NB4 (cell line): ENCODE measurements at regions not wholly inside any gene's neighbourhood (a gene's known extent, or its start where the extent isn't known, plus 50 kb on each side); places are given as distances from the start of the nearest gene placed in this dataset.

ENCODE experiments used
- DNase-seq: peaks from one replicate; pipeline ENCODE4 v3.0.0; 2010; ENCODE audit warnings: low read depth
- H3K4me3 ChIP-seq: one replicate; pipeline ENCODE4 v1.5.1; 2011; ENCODE audit warnings: mild to moderate bottlenecking, low read depth, low read length, moderate library complexity
- CTCF ChIP-seq: IDR thresholded peaks from one replicate; pipeline ENCODE4 v1.5.1; 2012; ENCODE audit warnings: low read depth, low read length
- MAX ChIP-seq: IDR thresholded peaks from 2 replicates; pipeline ENCODE4 v1.6.1; 2011; ENCODE audit warnings: low read depth, low read length
- MYC ChIP-seq: IDR thresholded peaks from 2 replicates; pipeline ENCODE4 v1.6.1; 2011; ENCODE audit warnings: low read depth, low read length
- POLR2A ChIP-seq: IDR thresholded peaks from 2 replicates; pipeline ENCODE4 v1.6.1; 2011; ENCODE audit warnings: mild to moderate bottlenecking; ENCODE audit not compliant: insufficient read length; ENCODE audit errors: extremely low read depth

GRCh38 chr3:23648326-23648995 lies 157.3 kb upstream of the UBE2E1 start:
- no peak for DNase-seq

DNA sequence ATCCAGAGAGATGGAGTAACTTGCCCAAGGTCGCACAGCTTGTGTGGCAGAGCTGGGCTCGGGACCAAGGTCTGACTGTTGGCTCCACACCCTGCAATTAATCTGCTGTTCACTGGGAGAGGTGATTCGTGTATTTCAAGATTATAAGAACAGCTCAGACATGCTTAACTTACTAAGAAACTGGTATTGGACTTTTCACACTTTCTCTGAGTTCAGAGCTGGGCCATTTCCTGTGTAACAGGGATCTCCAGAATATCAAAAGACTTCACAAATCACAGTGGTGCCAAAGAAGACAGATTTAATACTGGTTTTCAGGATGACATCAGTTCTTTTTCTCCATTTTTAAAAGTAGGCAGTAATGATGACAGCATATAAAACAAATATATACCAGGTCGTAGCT lies 156.8 kb upstream of the UBE2E1 start:
- no peak for DNase-seq
- TF ChIP-seq MAX (no peak), POLR2A (no peak), CTCF (no peak), MYC (no peak)
- H3K4me3 ChIP-seq = no peak overlapping the region

More at GRCh38 chr3:23648326-23648995, 157.3 kb upstream of the UBE2E1 start:
- H3K4me3 ChIP-seq = no peak overlapping the region
- TF ChIP-seq CTCF (no peak), MYC (no peak), MAX (no peak), POLR2A (no peak)

- H3K4me3 ChIP-seq = no peak overlapping the region
- TF ChIP-seq MYC = no peak
- TF ChIP-seq MAX = no peak
- no peak for TF ChIP-seq CTCF
- TF ChIP-seq POLR2A = no peak
- no peak for DNase-seq
Measured at GRCh38 chr3:23649448-23649847, 156.3 kb upstream of the UBE2E1 start.

DNA sequence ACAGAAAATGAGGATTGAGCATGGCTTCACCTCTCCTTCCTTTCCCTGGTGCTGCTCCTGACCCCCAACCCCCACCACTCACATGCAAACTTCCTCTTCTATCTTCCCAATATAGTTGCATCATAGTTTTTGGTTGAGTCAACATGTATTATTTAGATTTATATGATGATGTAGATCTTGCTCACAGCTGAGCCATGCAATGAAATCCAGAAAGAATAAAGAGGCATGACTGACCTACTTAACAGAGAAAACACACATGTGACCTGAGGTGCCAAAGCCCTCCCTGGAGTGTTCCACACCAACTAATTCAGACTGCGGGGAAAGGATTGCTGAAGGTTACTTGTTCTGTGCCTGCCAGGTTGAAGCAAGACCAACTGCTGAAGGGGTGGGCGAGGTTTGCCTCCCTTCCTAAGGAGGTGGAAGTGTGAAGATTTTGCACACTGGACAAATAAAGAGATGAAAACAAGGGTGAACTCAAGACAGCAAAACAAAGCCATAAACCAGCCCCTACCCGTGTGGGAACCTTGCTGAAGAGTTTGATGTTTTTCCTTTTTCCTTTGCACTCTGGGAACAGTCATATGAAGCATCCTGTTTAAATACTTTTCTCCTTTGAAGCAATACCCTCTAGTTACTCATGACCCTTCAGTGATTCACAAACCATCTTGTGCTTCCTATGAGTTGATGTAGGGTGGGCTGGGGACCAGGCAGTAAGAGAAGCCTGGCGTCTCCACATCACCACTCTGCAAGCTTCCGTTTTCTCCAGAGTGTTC lies 155.2 kb upstream of the UBE2E1 start:
- H3K4me3 ChIP-seq = no peak overlapping the region
- peak; percentile 62 for DNase-seq
- TF ChIP-seq MAX = 0 out of 2 replicates have a peak, but pooled peaks have one; percentile 18
- no peak for TF ChIP-seq CTCF

- no peak overlapping the region for H3K4me3 ChIP-seq
Measured at GRCh38 chr3:23653647-23654525, 151.9 kb upstream of the UBE2E1 start.

More at GRCh38 chr3:23653647-23654525, 151.9 kb upstream of the UBE2E1 start:
- TF ChIP-seq MYC (no peak), POLR2A (no peak), CTCF (no peak), MAX (no peak)
- DNase-seq = no peak
